HEK293T (cell line): ENCODE measurements at regions not wholly inside any gene's neighbourhood (a gene's known extent, or its start where the extent isn't known, plus 50 kb on each side); places are given as distances from the start of the nearest gene placed in this dataset.

Source experiments
- CTCF ChIA-PET: fragments of 350-600 bp; formaldehyde crosslinking; extraction: SDS; loops from one replicate; lab custom pipeline; 2021; ENCODE audit warnings: antibody characterized with exemption, inconsistent platforms; lab: Yijun Ruan, JAX
- POLR2A ChIA-PET: fragments of 350-600 bp; formaldehyde crosslinking; extraction: SDS; loops from one replicate; lab custom pipeline; 2020; ENCODE audit warnings: antibody characterized with exemption, inconsistent platforms; lab: Yijun Ruan, JAX
- DNase-seq: peaks from one replicate; pipeline ENCODE4 v3.0.0; 2012; ENCODE audit warnings: mixed read lengths; ENCODE audit errors: extremely low spot score
- ARNT ChIP-seq: fragments of 450-650 bp; IDR thresholded peaks from 2 replicates; pipeline ENCODE4 v1.6.1; 2017; ENCODE audit warnings: mild to moderate bottlenecking
- BHLHE40 ChIP-seq: fragments of 450-650 bp; IDR thresholded peaks from 2 replicates; pipeline ENCODE4 v1.6.1; 2016; ENCODE audit warnings: mild to moderate bottlenecking, moderate library complexity, borderline replicate concordance
- CTBP1 ChIP-seq: fragments of 450-650 bp; IDR thresholded peaks from 2 replicates; pipeline ENCODE4 v1.6.1; 2016; ENCODE audit warnings: borderline replicate concordance
- ELF4 ChIP-seq: fragments of 450-650 bp; IDR thresholded peaks from 2 replicates; pipeline ENCODE4 v1.6.1; 2017; ENCODE audit warnings: antibody characterized with exemption
- FOXA1 ChIP-seq: fragments of 450-650 bp; IDR thresholded peaks from 2 replicates; pipeline ENCODE4 v1.6.1; 2016; ENCODE audit warnings: mild to moderate bottlenecking
- FOXK2 ChIP-seq: fragments of 450-650 bp; IDR thresholded peaks from 2 replicates; pipeline ENCODE4 v1.6.1; 2016; ENCODE audit warnings: mild to moderate bottlenecking
- FOXM1 ChIP-seq: fragments of 450-650 bp; IDR thresholded peaks from 2 replicates; pipeline ENCODE4 v1.6.1; 2017; ENCODE audit warnings: mild to moderate bottlenecking, borderline replicate concordance
- HDGF ChIP-seq: fragments of 450-650 bp; IDR thresholded peaks from 2 replicates; pipeline ENCODE4 v1.6.1; 2017; ENCODE audit warnings: antibody characterized with exemption, borderline replicate concordance
- L3MBTL2 ChIP-seq: fragments of 450-650 bp; conservative IDR thresholded peaks from 2 replicates; pipeline ENCODE4 v1.6.1; 2016; ENCODE audit warnings: mild to moderate bottlenecking
- LEF1 ChIP-seq: fragments of 450-650 bp; IDR thresholded peaks from 2 replicates; pipeline ENCODE4 v1.6.1; 2017; ENCODE audit warnings: mild to moderate bottlenecking, borderline replicate concordance
- NFRKB ChIP-seq: fragments of 450-650 bp; IDR thresholded peaks from 2 replicates; pipeline ENCODE4 v1.6.1; 2016; ENCODE audit warnings: mild to moderate bottlenecking, moderate library complexity
- SP1 ChIP-seq: fragments of 450-650 bp; IDR thresholded peaks from 2 replicates; pipeline ENCODE4 v1.6.1; 2017
- SUZ12 ChIP-seq: fragments of 450-650 bp; IDR thresholded peaks from 2 replicates; pipeline ENCODE4 v1.6.1; 2016; ENCODE audit warnings: mild to moderate bottlenecking
- TARDBP ChIP-seq: fragments of 450-650 bp; IDR thresholded peaks from 2 replicates; pipeline ENCODE4 v1.6.1; 2016
- ZNF384 ChIP-seq: fragments of 450-650 bp; IDR thresholded peaks from 2 replicates; pipeline ENCODE4 v1.6.1; 2016
- TF ChIP-seq, protein P1 (sequence below): fragments of 450-650 bp; IDR thresholded peaks from 2 replicates; pipeline ENCODE4 v1.6.1; 2016

DNA sequence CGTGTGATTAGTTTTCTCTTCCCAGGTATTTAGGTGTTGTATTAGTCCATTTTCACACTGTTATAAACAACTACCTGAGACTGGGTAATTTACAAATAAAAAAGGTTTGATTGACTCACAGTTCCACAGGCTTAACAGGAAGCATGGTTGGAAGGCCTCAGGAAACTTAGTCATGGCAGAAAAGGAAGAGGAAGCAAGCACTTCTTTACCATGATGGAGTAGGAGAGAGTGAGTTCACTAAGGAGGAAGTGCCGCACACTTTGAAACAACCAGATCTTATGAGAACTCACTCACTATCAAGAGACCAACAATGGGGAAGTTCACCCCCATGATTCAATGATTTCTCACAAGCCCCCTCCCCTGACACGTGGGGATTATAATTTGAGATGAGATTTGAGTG, 1343.7 kb upstream of the GOT2 start:
- no peak for DNase-seq
- ChIA-PET CTCF (no interaction called here), POLR2A (no interaction called here)
- no peak for TF ChIP-seq FOXM1
- TF ChIP-seq FOXK2 = no peak

DNA sequence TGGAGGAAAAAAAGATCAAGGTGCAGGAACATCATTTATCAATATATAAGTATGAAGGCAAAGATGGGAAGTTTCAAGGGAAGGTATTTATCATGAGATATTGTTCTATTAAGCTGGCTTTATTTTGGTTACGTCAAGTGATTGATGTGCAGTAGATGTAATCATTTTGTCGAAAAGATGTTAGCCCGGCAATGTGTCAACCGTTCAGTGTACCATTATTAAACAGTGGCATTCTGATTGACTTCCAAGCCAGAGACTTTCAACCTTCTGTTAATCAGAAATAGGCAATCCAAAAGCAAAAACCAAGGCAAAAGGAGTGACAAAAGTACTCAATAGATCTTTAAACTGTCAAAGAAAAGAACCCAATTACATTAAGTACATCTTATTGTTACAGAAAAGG, 1340.3 kb upstream of the GOT2 start:
- TF ChIP-seq ARNT (no peak), L3MBTL2 (no peak), LEF1 (no peak), HDGF (no peak), ZNF384 (no peak), BHLHE40 (no peak), FOXK2 (no peak), FOXM1 (no peak), ELF4 (no peak), FOXA1 (no peak), SUZ12 (no peak), SP1 (no peak)
- TF ChIP-seq, protein P1, sequence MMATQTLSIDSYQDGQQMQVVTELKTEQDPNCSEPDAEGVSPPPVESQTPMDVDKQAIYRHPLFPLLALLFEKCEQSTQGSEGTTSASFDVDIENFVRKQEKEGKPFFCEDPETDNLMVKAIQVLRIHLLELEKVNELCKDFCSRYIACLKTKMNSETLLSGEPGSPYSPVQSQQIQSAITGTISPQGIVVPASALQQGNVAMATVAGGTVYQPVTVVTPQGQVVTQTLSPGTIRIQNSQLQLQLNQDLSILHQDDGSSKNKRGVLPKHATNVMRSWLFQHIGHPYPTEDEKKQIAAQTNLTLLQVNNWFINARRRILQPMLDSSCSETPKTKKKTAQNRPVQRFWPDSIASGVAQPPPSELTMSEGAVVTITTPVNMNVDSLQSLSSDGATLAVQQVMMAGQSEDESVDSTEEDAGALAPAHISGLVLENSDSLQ = no peak
- DNase-seq = no peak
- ChIA-PET CTCF (no interaction called here), POLR2A (interaction anchor here (0.6 kb wide), 1 partner anchor 1062 kb away, joined by 3 read pairs; no protein-coding TSS in a partner anchor)

DNA sequence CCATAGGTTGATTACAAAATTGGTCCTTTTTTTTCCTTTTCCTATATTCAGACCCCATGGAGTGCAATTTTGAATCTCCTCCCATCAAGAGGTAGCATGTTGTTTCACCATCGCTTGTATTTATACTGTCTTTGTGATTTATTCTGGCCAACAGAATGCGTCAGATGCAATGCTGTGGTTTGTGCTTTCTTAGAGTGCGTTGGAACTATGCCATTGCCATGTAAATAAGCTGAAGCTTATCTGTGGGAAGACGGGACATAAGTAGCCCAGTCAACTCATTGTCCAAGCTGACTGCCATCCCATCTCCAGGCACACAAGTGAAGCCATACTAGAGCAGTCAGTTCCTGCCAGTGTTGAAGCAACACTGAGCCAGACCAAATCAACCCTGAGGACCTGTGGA, 1339.3 kb upstream of the GOT2 start:
- POLR2A ChIA-PET = no interaction called here
- CTCF ChIA-PET = no interaction called here
- TF ChIP-seq FOXM1 (no peak), HDGF (no peak), ARNT (no peak), FOXA1 (no peak), NFRKB (no peak), LEF1 (no peak), FOXK2 (no peak), ELF4 (no peak), L3MBTL2 (no peak), SUZ12 (no peak), TARDBP (no peak), BHLHE40 (no peak), SP1 (no peak), ZNF384 (no peak), CTBP1 (no peak)
- TF ChIP-seq, protein P1 = no peak
- no peak for DNase-seq

DNA sequence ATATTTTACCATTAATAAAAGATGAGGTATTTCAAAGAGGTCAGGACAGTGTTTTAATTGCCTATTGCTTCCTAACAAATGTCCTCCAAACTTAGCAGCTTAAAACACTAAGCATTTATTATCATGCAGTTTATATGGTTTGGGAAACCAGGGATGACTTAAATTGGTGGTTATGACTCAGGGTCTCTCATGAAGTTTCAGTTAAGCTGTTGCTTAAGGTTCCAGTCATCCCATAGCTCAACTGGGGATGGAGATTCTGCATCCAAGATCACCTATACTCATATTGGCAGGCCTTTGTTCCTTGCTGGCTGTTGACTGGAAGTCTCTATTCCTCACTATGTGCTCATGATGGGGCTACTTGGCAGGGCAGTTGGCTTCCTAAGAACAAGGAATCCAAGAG, 1329.9 kb upstream of the GOT2 start:
- CTCF ChIA-PET = no interaction called here
- TF ChIP-seq NFRKB (no peak), CTBP1 (no peak), BHLHE40 (no peak), FOXM1 (no peak), SUZ12 (no peak), ELF4 (no peak), FOXA1 (no peak), ARNT (no peak), ZNF384 (no peak), SP1 (no peak), L3MBTL2 (no peak), TARDBP (no peak), HDGF (no peak), LEF1 (no peak), FOXK2 (no peak)
- TF ChIP-seq, protein P1 = no peak
- POLR2A ChIA-PET = no interaction called here
- no peak for DNase-seq

DNA sequence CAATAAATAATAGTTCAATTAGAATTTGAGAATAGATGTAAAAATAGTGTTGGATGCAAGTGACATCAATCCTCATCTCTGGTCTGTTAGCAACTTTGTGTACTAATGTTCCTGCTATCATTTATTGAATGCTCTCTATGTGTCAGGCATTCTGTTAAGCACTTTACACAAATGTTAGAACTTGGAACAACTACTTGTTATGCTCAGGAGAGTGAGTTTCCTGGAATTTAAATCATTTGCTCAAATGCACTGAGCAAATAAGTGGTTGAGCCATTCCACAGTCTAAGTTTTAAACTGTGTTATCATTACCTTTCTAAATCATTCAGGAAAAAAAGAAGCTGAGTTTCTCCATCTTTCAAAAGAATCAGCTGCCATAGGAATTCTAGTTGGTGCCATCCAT, 1327.3 kb upstream of the GOT2 start:
- CTCF ChIA-PET = no interaction called here
- DNase-seq = no peak
- POLR2A ChIA-PET = no interaction called here
- no peak for TF ChIP-seq TARDBP
- no peak for TF ChIP-seq SP1
- TF ChIP-seq ZNF384 = no peak
- TF ChIP-seq, protein P1 = no peak
- no peak for TF ChIP-seq L3MBTL2
- no peak for TF ChIP-seq BHLHE40
- TF ChIP-seq SUZ12 = no peak
- no peak for TF ChIP-seq CTBP1

DNA sequence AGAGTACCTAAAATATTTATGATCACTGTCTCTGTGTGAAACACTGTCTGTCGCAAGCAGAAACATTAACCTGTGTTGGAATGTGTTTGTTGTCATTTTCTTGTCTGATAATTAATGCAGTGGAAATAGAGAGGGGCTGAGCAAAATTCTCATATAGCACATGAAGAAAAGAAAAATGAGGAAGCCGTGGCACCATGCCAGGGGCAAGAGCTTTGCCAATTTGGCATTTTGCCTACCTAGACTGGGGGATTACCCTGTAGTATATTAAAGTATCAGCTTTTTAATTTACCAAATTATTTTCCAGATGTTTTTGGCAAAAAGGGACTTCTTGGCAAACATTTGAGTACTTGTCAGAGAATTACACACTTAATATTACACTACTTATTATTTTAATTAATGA, 1326.6 kb upstream of the GOT2 start:
- ChIA-PET POLR2A (no interaction called here), CTCF (no interaction called here)
- TF ChIP-seq, protein P1 = no peak
- DNase-seq = no peak
